ENCODE measurements at regions not wholly inside any gene's neighbourhood (a gene's known extent, or its start where the extent isn't known, plus 50 kb on each side); places are given as distances from the start of the nearest gene placed in this dataset.

- TF ChIP-seq EP300 (IDR thresholded peaks at IDR 0.05; ENCODE audit: borderline replicate concordance) (no peak), NFIC (IDR thresholded peaks at IDR 0.05) (no peak), EGR1 (IDR thresholded peaks at IDR 0.05) (no peak), RAD21 (IDR thresholded peaks at IDR 0.05; ENCODE audit: low read depth) (no peak), ZBTB7A (IDR thresholded peaks at IDR 0.05; ENCODE audit: low read depth) (no peak), USF1 (IDR thresholded peaks at IDR 0.05) (no peak), CREB1 (IDR thresholded peaks at IDR 0.05; ENCODE audit: low read depth) (no peak), FOXM1 (IDR thresholded peaks at IDR 0.05; ENCODE audit: borderline replicate concordance, low read depth) (no peak), TAF1 (IDR thresholded peaks at IDR 0.05; ENCODE audit: low read depth) (no peak), MAX (IDR thresholded peaks at IDR 0.05) (no peak), TCF12 (IDR thresholded peaks at IDR 0.05; ENCODE audit: low read depth) (no peak), CEBPB (IDR thresholded peaks at IDR 0.05) (no peak)
Observed at GRCh38 chr19:28425046-28425931, 787.7 kb downstream of the UQCRFS1 start.

GRCh38 chr19:28424662-28425045, 788.3 kb downstream of the UQCRFS1 start:
- TF ChIP-seq MAX (IDR thresholded peaks at IDR 0.05) (no peak), TEAD4 (IDR thresholded peaks at IDR 0.05) (no peak), ZBTB7A (IDR thresholded peaks at IDR 0.05; ENCODE audit: low read depth) (no peak), TAF1 (IDR thresholded peaks at IDR 0.05; ENCODE audit: low read depth) (no peak), CREB1 (IDR thresholded peaks at IDR 0.05; ENCODE audit: low read depth) (no peak), TCF12 (IDR thresholded peaks at IDR 0.05; ENCODE audit: low read depth) (no peak), REST (IDR thresholded peaks at IDR 0.05; ENCODE audit: low read depth) (no peak), FOXM1 (IDR thresholded peaks at IDR 0.05; ENCODE audit: borderline replicate concordance, low read depth) (no peak), YY1 (IDR thresholded peaks at IDR 0.05; ENCODE audit: low read depth) (no peak), EGR1 (IDR thresholded peaks at IDR 0.05) (no peak), NFIC (IDR thresholded peaks at IDR 0.05) (no peak), EP300 (IDR thresholded peaks at IDR 0.05; ENCODE audit: borderline replicate concordance) (no peak), CEBPB (IDR thresholded peaks at IDR 0.05) (no peak), USF1 (IDR thresholded peaks at IDR 0.05) (no peak), RAD21 (IDR thresholded peaks at IDR 0.05; ENCODE audit: low read depth) (no peak)

- TF ChIP-seq YY1 (IDR thresholded peaks at IDR 0.05; ENCODE audit: low read depth) (no peak), EGR1 (IDR thresholded peaks at IDR 0.05) (no peak), FOXM1 (IDR thresholded peaks at IDR 0.05; ENCODE audit: borderline replicate concordance, low read depth) (no peak), EP300 (IDR thresholded peaks at IDR 0.05; ENCODE audit: borderline replicate concordance) (no peak), TCF12 (IDR thresholded peaks at IDR 0.05; ENCODE audit: low read depth) (no peak), CEBPB (IDR thresholded peaks at IDR 0.05) (no peak)
Observed at GRCh38 chr19:28424077-28424476, 788.9 kb downstream of the UQCRFS1 start.

GRCh38 chr19:28422791-28423650, 789.9 kb downstream of the UQCRFS1 start:
- no peak for TF ChIP-seq NFIC (IDR thresholded peaks at IDR 0.05)
- no peak for TF ChIP-seq EP300 (IDR thresholded peaks at IDR 0.05; ENCODE audit: borderline replicate concordance)
- no peak for TF ChIP-seq TAF1 (IDR thresholded peaks at IDR 0.05; ENCODE audit: low read depth)
- TF ChIP-seq ZBTB7A (IDR thresholded peaks at IDR 0.05; ENCODE audit: low read depth), result no peak
- TF ChIP-seq MAX (IDR thresholded peaks at IDR 0.05), result no peak
- TF ChIP-seq CEBPB (IDR thresholded peaks at IDR 0.05), result no peak
- TF ChIP-seq USF1 (IDR thresholded peaks at IDR 0.05), result no peak
- no peak for TF ChIP-seq REST (IDR thresholded peaks at IDR 0.05; ENCODE audit: low read depth)
- TF ChIP-seq CREB1 (IDR thresholded peaks at IDR 0.05; ENCODE audit: low read depth), result no peak

Measured in Ishikawa (cell line).